Prostate gland (tissue), 2 donors: ENCODE measurements at regions not wholly inside any gene's neighbourhood (a gene's known extent, or its start where the extent isn't known, plus 50 kb on each side); places are given as distances from the start of the nearest gene placed in this dataset.

ENCODE experiments used
- CTCF ChIP-seq, 4 experiments: fragments of 200-600 bp in 2 of 4; fragments of 450-650 bp in 2 of 4; sonication (generic) in 2 of 4; IDR thresholded peaks; 1 replicate in 3 of 4; 2 replicates in 1 of 4; pipeline ENCODE4 v1.5.1; 2016 to 2019; ENCODE audit warnings: antibody characterized with exemption in 4 of 4, mild to moderate bottlenecking in 2 of 4, moderate library complexity in 2 of 4
- POLR2A ChIP-seq: fragments of 450-650 bp; IDR thresholded peaks from one replicate; pipeline ENCODE4 v1.6.1; 2016; ENCODE audit warnings: antibody characterized with exemption, mild to moderate bottlenecking
- POLR2AphosphoS5 ChIP-seq: sonication (generic); formaldehyde crosslinking; IDR thresholded peaks from one replicate; pipeline ENCODE4 v1.6.1; 2017; ENCODE audit warnings: antibody characterized with exemption

GRCh38 chr6:218153-219018, 73.9 kb upstream of the DUSP22 start:
- TF ChIP-seq CTCF (IDR thresholded peaks at IDR 0.05) (no peak), POLR2A (no peak), POLR2AphosphoS5 (no peak)
